Naive thymus-derived CD4-positive, alpha-beta T cell (primary cell): ENCODE measurements at regions not wholly inside any gene's neighbourhood (a gene's known extent, or its start where the extent isn't known, plus 50 kb on each side); places are given as distances from the start of the nearest gene placed in this dataset.

Experiments
- ATAC-seq: fragments of 150-1000 bp; cut with Tn5 transposase; 2 replicates; pipeline ENCODE4 v1.10.0; 2021; ENCODE audit warnings: mild to moderate bottlenecking, moderate library complexity
- CTCF ChIA-PET: fragments of 350-600 bp; sonication (Branson Sonifier 250); formaldehyde crosslinking; loops from one replicate; lab custom pipeline; 2021; ENCODE audit warnings: antibody characterized with exemption; lab: Charles Lee
- POLR2A ChIA-PET: fragments of 350-600 bp; sonication (Branson Sonifier 250); formaldehyde crosslinking; loops from one replicate; lab custom pipeline; 2021; ENCODE audit warnings: antibody characterized with exemption, inconsistent platforms; lab: Charles Lee
- DNase-seq, 9 donors: peaks; one replicate each; pipeline versions ENCODE4 v3.0.0 to v3.0.0-alpha.2; 2020 to 2022; ENCODE audit warnings: mixed read lengths in 1 of 9
- H3K27ac ChIP-seq: one replicate; pipeline ENCODE4 v1.7.0; 2013; ENCODE audit warnings: mild to moderate bottlenecking, low read depth, low read length, moderate library complexity
- H3K27me3 ChIP-seq, 2 donors: one replicate each; pipeline ENCODE4 v1.7.0; 2013; ENCODE audit warnings: low read length in 2 of 2, mild to moderate bottlenecking in 2 of 2, moderate library complexity in 2 of 2; ENCODE audit not compliant: control insufficient read depth in 2 of 2, insufficient read depth in 2 of 2
- H3K36me3 ChIP-seq, 3 experiments: 1 replicate in 2 of 3; 2 replicates in 1 of 3; pipeline ENCODE4 v1.7.0; 2013; ENCODE audit warnings: low read length in 3 of 3, mild to moderate bottlenecking in 3 of 3, moderate library complexity in 1 of 3; ENCODE audit not compliant: insufficient read depth in 3 of 3, control insufficient read depth in 2 of 3
- H3K4me1 ChIP-seq, 2 donors: one replicate each; pipeline ENCODE4 v1.7.0; 2013; ENCODE audit warnings: low read length in 2 of 2, mild to moderate bottlenecking in 2 of 2, moderate library complexity in 1 of 2; ENCODE audit not compliant: control insufficient read depth in 2 of 2, insufficient read depth in 2 of 2
- H3K4me3 ChIP-seq: 2 replicates; pipeline ENCODE4 v1.7.0; 2013; ENCODE audit warnings: mild to moderate bottlenecking, low read length
- H3K9me3 ChIP-seq, 3 experiments: 1 replicate in 2 of 3; 2 replicates in 1 of 3; pipeline ENCODE4 v1.7.0; 2013; ENCODE audit warnings: low read length in 3 of 3; ENCODE audit not compliant: control insufficient read depth in 2 of 3
- H3K27ac Mint-ChIP-seq, 9 donors: one replicate each; pipeline ENCODE4 v1.8.0; 2020 to 2022; ENCODE audit warnings: mixed read lengths in 9 of 9, mild to moderate bottlenecking in 8 of 9, moderate library complexity in 5 of 9, inconsistent platforms in 2 of 9
- H3K27me3 Mint-ChIP-seq, 5 donors: one replicate each; pipeline ENCODE4 v1.8.0; 2021 to 2022; ENCODE audit warnings: mixed read lengths in 5 of 5, mild to moderate bottlenecking in 1 of 5
- H3K36me3 Mint-ChIP-seq, 5 donors: one replicate each; pipeline ENCODE4 v1.8.0; 2020 to 2022; ENCODE audit warnings: mixed read lengths in 5 of 5, mild to moderate bottlenecking in 3 of 5, inconsistent platforms in 1 of 5
- H3K4me1 Mint-ChIP-seq, 7 donors: one replicate each; pipeline ENCODE4 v1.8.0; 2020 to 2022; ENCODE audit warnings: mixed read lengths in 7 of 7, mild to moderate bottlenecking in 3 of 7, inconsistent platforms in 1 of 7
- H3K4me3 Mint-ChIP-seq, 10 donors: one replicate each; pipeline ENCODE4 v1.8.0; 2020 to 2022; ENCODE audit warnings: mild to moderate bottlenecking in 10 of 10, mixed read lengths in 10 of 10, moderate library complexity in 6 of 10, inconsistent platforms in 2 of 10
- H3K9me3 Mint-ChIP-seq, 11 donors: one replicate each; pipeline ENCODE4 v1.8.0; 2020 to 2022; ENCODE audit warnings: mixed read lengths in 11 of 11, mild to moderate bottlenecking in 4 of 11, inconsistent platforms in 1 of 11, moderate library complexity in 1 of 11
- intact Hi-C, 2 donors: fragments of 100-400 bp; cut with micrococcal nuclease; formaldehyde crosslinking; loops; one replicate each; pipeline ENCODE4 v1.15.1; 2023

- ChIA-PET CTCF (no interaction called here), POLR2A (interaction anchor here (2.6 kb wide), 1 partner anchor 57 kb away, joined by 7 read pairs; no protein-coding TSS in a partner anchor)
- H3K4me3 ChIP-seq = no peak overlapping the region
- intact Hi-C loops = loop anchor here (2.0 to 10.0 kb wide), 8 partner anchors 51 to 544 kb away; partner anchors contain the start of gene TBL1XR1 (in 1 of the 2)
- no peak for DNase-seq
- H3K27me3 Mint-ChIP-seq = no peaks in the 10 kb centered on the region
- H3K9me3 ChIP-seq = no peaks in the 10 kb centered on the region
- ATAC-seq = no peak
- peaks cover 50 to 89% (median 85%) of the 10 kb centered on the region in 7 donors for H3K4me1 Mint-ChIP-seq
- H3K36me3 ChIP-seq = no peaks in the 10 kb centered on the region
- H3K27ac ChIP-seq = no peak overlapping the region
- H3K4me1 ChIP-seq = peaks cover 43 to 55% of the 10 kb centered on the region in 2 donors
- peak overlapping the region in 6 of 9 donors; percentile 14 to 72 (median 40) for H3K27ac Mint-ChIP-seq
- peaks cover 0 to 3% (median 0%) of the 10 kb centered on the region in 11 donors for H3K9me3 Mint-ChIP-seq
- H3K27me3 ChIP-seq = no peaks in the 10 kb centered on the region
- peak overlapping the region in 9 of 10 donors; percentile 2 to 80 (median 18) for H3K4me3 Mint-ChIP-seq
- H3K36me3 Mint-ChIP-seq = peaks cover 0 to 11% (median 0%) of the 10 kb centered on the region in 5 donors
Measured at GRCh38 chr3:177596248-177596815, 399.1 kb upstream of the TBL1XR1 start.

GRCh38 chr3:177596816-177597271, 399.6 kb upstream of the TBL1XR1 start:
- peak overlapping the region; percentile 77 to 97 (median 91) for H3K27ac Mint-ChIP-seq
- intact Hi-C loops = loop anchor here (1.0 to 10.0 kb wide), 10 partner anchors 50 to 545 kb away; partner anchors contain the start of gene TBL1XR1 (in 1 of the 2)
- peaks cover 0 to 11% (median 0%) of the 10 kb centered on the region in 5 donors for H3K36me3 Mint-ChIP-seq
- peak overlapping the region; percentile 21 for H3K4me3 ChIP-seq
- no peaks in the 10 kb centered on the region for H3K9me3 ChIP-seq
- peak overlapping the region in 9 of 10 donors; percentile 61 to 80 (median 74) for H3K4me3 Mint-ChIP-seq
- no peak for DNase-seq
- POLR2A ChIA-PET = interaction anchor here (2.6 kb wide), 1 partner anchor 58 kb away, joined by 7 read pairs; no protein-coding TSS in a partner anchor
- H3K27me3 Mint-ChIP-seq = no peaks in the 10 kb centered on the region
- no peak for ATAC-seq
- H3K9me3 Mint-ChIP-seq = peaks cover 0 to 3% (median 0%) of the 10 kb centered on the region in 11 donors
- CTCF ChIA-PET = no interaction called here
- no peaks in the 10 kb centered on the region for H3K27me3 ChIP-seq
- no peak overlapping the region for H3K27ac ChIP-seq
- H3K4me1 ChIP-seq = peaks cover 39 to 50% of the 10 kb centered on the region in 2 donors
- peaks cover 46 to 86% (median 83%) of the 10 kb centered on the region in 7 donors for H3K4me1 Mint-ChIP-seq
- no peaks in the 10 kb centered on the region for H3K36me3 ChIP-seq

DNA sequence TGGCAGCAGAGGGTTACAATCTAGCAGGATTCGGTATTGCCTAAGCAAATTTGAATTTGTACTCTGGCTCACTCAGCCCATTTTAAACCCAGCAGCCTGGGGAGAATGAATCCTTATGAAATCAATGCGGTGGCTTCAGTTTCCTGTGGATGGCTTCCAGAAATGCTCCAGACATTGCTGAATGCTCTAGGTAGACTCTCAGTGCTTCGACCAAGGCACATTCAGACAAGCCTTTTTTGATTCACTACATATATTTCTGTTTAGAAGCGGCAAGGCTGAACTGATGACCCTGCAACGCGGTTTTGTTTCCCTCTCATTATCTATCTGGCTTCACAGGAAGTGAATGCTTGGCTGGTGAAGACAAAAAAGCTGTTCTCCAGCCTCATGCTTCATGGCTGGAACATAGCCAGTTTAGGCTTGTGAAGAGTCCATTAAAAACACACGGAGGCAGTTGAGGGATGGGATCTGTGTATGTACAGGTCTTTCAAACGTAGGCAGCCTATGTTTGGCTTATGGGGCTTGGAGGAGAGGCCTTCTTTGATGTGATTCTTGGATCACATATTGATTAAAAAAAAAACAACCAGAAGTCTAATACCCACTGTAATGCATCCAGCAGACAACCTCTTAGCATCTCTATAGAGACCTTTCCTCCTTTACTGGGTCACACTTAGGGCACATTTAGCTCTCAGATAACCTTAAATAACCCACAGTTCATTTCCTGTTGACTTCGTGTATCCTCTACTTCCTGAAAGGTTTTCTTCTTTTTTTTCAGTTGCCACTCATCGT, 400.2 kb upstream of the TBL1XR1 start:
- H3K4me1 ChIP-seq = peaks cover 39 to 50% of the 10 kb centered on the region in 2 donors
- intact Hi-C loops = loop anchor here (1.0 to 10.0 kb wide), 11 partner anchors 45 to 545 kb away; partner anchors contain the start of gene TBL1XR1 (in 1 of the 2)

GRCh38 chr3:177598097-177598833, 401.0 kb upstream of the TBL1XR1 start:
- DNase-seq = peak in 1 of 9 donors; percentile 14
- no peak for ATAC-seq
- CTCF ChIA-PET = interaction anchor here (0.7 kb wide), 2 partner anchors 49 to 237 kb away, joined by 3 to 5 read pairs; no protein-coding TSS in a partner anchor

More for the DNA sequence above, 400.2 kb upstream of the TBL1XR1 start:
- Mint-ChIP-seq H3K36me3 (peaks cover 0 to 11% (median 0%) of the 10 kb centered on the region in 5 donors), H3K4me3 (peak overlapping the region; percentile 51 to 80 (median 72)), H3K9me3 (peaks cover 0 to 3% (median 0%) of the 10 kb centered on the region in 11 donors), H3K27me3 (no peaks in the 10 kb centered on the region), H3K4me1 (peaks cover 51 to 87% (median 83%) of the 10 kb centered on the region in 7 donors), H3K27ac (peak overlapping the region; percentile 77 to 97 (median 91))
- Histone ChIP-seq H3K36me3 (no peaks in the 10 kb centered on the region), H3K9me3 (no peaks in the 10 kb centered on the region), H3K4me3 (peak overlapping the region; percentile 21), H3K27me3 (no peaks in the 10 kb centered on the region), H3K27ac (peak overlapping the region; percentile 54)
- POLR2A ChIA-PET = interaction anchor here (0.6 to 2.7 kb wide), 10 partner anchors 9 to 437 kb away, joined by 3 to 9 read pairs (median 4); partner anchors contain the start of gene TBL1XR1
- ATAC-seq (peak; percentile 93), DNase-seq (peak in 7 of 9 donors; percentile 36 to 75 (median 65))
- CTCF ChIA-PET = interaction anchor here (0.7 kb wide), 2 partner anchors 48 to 236 kb away, joined by 3 to 5 read pairs; no protein-coding TSS in a partner anchor

GRCh38 chr3:177599326-177599725, 402.0 kb upstream of the TBL1XR1 start:
- POLR2A ChIA-PET = interaction anchor here (0.6 to 2.7 kb wide), 4 partner anchors 51 to 490 kb away, joined by 3 to 9 read pairs (median 5); no protein-coding TSS in a partner anchor
- Histone ChIP-seq H3K27ac (no peak overlapping the region), H3K36me3 (no peaks in the 10 kb centered on the region), H3K9me3 (no peaks in the 10 kb centered on the region), H3K4me3 (no peak overlapping the region), H3K27me3 (no peaks in the 10 kb centered on the region), H3K4me1 (peaks cover 39 to 52% of the 10 kb centered on the region in 2 donors)
- intact Hi-C loops = loop anchor here (2.0 to 10.0 kb wide), 8 partner anchors 43 to 547 kb away; partner anchors contain the start of gene TBL1XR1 (in 1 of the 2)
- Mint-ChIP-seq H3K27ac (peak overlapping the region; percentile 26 to 97 (median 77)), H3K27me3 (no peaks in the 10 kb centered on the region), H3K9me3 (peaks cover 0 to 3% (median 0%) of the 10 kb centered on the region in 11 donors), H3K4me3 (peak overlapping the region in 7 of 10 donors; percentile 10 to 71 (median 40)), H3K36me3 (peaks cover 0 to 11% (median 0%) of the 10 kb centered on the region in 5 donors), H3K4me1 (peaks cover 57 to 90% (median 86%) of the 10 kb centered on the region in 7 donors)
- ATAC-seq = no peak
- CTCF ChIA-PET = no interaction called here
- no peak for DNase-seq

More at GRCh38 chr3:177598097-177598833, 401.0 kb upstream of the TBL1XR1 start:
- POLR2A ChIA-PET = interaction anchor here (0.6 to 2.7 kb wide), 14 partner anchors 8 to 451 kb away, joined by 3 to 9 read pairs (median 4); partner anchors contain the start of gene TBL1XR1
- Mint-ChIP-seq H3K4me3 (peak overlapping the region; percentile 51 to 80 (median 72)), H3K27ac (peak overlapping the region; percentile 77 to 97 (median 91)), H3K9me3 (peaks cover 0 to 3% (median 0%) of the 10 kb centered on the region in 11 donors), H3K4me1 (peaks cover 53 to 92% (median 87%) of the 10 kb centered on the region in 7 donors), H3K27me3 (no peaks in the 10 kb centered on the region), H3K36me3 (peaks cover 0 to 11% (median 0%) of the 10 kb centered on the region in 5 donors)
- peak overlapping the region; percentile 21 for H3K4me3 ChIP-seq
- H3K27me3 ChIP-seq = no peaks in the 10 kb centered on the region
- H3K4me1 ChIP-seq = peaks cover 39 to 50% of the 10 kb centered on the region in 2 donors
- no peaks in the 10 kb centered on the region for H3K36me3 ChIP-seq
- no peaks in the 10 kb centered on the region for H3K9me3 ChIP-seq
- intact Hi-C loops = loop anchor here (2.0 to 10.0 kb wide), 8 partner anchors 45 to 546 kb away; partner anchors contain the start of gene TBL1XR1 (in 1 of the 2)
- peak overlapping the region; percentile 54 for H3K27ac ChIP-seq
